HEK293 (cell line): ENCODE measurements at regions not wholly inside any gene's neighbourhood (a gene's known extent, or its start where the extent isn't known, plus 50 kb on each side); places are given as distances from the start of the nearest gene placed in this dataset.

Experiments used
- SP3 ChIP-seq: fragments of 450-650 bp; formaldehyde crosslinking; IDR thresholded peaks from 2 replicates; pipeline ENCODE4 v1.5.1; 2016; ENCODE audit warnings: missing biosample characterization, missing genetic modification characterization
- ZFP37 ChIP-seq: fragments of 450-650 bp; formaldehyde crosslinking; IDR thresholded peaks from 2 replicates; pipeline ENCODE4 v1.5.1; 2016; ENCODE audit warnings: missing biosample characterization, missing genetic modification characterization
- ZNF266 ChIP-seq: fragments of 450-650 bp; formaldehyde crosslinking; IDR thresholded peaks from 2 replicates; pipeline ENCODE4 v1.5.1; 2016; ENCODE audit warnings: missing biosample characterization, missing genetic modification characterization, low read depth
- TF ChIP-seq, protein P1 (sequence below): fragments of 450-650 bp; formaldehyde crosslinking; IDR thresholded peaks from 2 replicates; pipeline ENCODE4 v1.5.1; 2016; ENCODE audit warnings: missing biosample characterization, missing genetic modification characterization
- TF ChIP-seq, protein P2 (sequence below): fragments of 450-650 bp; formaldehyde crosslinking; IDR thresholded peaks from 2 replicates; pipeline ENCODE4 v1.5.1; 2016; ENCODE audit warnings: missing biosample characterization, missing genetic modification characterization
- TF ChIP-seq, protein P3 (sequence below): fragments of 450-650 bp; formaldehyde crosslinking; IDR thresholded peaks from 2 replicates; pipeline ENCODE4 v1.5.1; 2017; ENCODE audit warnings: missing biosample characterization, missing genetic modification characterization

DNA sequence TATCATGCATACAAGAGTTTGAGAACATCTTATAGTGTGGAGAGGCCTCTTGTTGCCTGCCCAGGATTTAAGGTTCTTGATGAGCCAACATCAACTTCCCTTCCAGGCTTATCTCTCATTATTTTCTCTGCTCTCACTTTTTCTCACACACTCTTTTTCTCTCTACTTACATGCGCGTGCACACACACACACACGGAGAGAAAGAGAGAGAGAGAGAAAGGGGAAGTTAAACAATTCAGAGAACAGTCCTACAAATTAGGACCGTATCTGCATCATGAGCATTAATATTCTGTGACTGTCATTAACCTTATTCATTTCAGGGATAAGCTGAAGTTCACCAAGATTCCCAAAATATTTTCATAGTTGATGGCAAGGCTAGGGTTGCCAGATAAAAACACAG lies 269.0 kb downstream of the ZNF621 start:
- TF ChIP-seq, protein P1, sequence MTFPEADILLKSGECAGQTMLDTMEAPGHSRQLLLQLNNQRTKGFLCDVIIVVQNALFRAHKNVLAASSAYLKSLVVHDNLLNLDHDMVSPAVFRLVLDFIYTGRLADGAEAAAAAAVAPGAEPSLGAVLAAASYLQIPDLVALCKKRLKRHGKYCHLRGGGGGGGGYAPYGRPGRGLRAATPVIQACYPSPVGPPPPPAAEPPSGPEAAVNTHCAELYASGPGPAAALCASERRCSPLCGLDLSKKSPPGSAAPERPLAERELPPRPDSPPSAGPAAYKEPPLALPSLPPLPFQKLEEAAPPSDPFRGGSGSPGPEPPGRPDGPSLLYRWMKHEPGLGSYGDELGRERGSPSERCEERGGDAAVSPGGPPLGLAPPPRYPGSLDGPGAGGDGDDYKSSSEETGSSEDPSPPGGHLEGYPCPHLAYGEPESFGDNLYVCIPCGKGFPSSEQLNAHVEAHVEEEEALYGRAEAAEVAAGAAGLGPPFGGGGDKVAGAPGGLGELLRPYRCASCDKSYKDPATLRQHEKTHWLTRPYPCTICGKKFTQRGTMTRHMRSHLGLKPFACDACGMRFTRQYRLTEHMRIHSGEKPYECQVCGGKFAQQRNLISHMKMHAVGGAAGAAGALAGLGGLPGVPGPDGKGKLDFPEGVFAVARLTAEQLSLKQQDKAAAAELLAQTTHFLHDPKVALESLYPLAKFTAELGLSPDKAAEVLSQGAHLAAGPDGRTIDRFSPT (tag by site-specific recombination) = no peak
- TF ChIP-seq, protein P2, sequence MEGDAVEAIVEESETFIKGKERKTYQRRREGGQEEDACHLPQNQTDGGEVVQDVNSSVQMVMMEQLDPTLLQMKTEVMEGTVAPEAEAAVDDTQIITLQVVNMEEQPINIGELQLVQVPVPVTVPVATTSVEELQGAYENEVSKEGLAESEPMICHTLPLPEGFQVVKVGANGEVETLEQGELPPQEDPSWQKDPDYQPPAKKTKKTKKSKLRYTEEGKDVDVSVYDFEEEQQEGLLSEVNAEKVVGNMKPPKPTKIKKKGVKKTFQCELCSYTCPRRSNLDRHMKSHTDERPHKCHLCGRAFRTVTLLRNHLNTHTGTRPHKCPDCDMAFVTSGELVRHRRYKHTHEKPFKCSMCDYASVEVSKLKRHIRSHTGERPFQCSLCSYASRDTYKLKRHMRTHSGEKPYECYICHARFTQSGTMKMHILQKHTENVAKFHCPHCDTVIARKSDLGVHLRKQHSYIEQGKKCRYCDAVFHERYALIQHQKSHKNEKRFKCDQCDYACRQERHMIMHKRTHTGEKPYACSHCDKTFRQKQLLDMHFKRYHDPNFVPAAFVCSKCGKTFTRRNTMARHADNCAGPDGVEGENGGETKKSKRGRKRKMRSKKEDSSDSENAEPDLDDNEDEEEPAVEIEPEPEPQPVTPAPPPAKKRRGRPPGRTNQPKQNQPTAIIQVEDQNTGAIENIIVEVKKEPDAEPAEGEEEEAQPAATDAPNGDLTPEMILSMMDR (tag by site-specific recombination) = no peak
- TF ChIP-seq, protein P3, sequence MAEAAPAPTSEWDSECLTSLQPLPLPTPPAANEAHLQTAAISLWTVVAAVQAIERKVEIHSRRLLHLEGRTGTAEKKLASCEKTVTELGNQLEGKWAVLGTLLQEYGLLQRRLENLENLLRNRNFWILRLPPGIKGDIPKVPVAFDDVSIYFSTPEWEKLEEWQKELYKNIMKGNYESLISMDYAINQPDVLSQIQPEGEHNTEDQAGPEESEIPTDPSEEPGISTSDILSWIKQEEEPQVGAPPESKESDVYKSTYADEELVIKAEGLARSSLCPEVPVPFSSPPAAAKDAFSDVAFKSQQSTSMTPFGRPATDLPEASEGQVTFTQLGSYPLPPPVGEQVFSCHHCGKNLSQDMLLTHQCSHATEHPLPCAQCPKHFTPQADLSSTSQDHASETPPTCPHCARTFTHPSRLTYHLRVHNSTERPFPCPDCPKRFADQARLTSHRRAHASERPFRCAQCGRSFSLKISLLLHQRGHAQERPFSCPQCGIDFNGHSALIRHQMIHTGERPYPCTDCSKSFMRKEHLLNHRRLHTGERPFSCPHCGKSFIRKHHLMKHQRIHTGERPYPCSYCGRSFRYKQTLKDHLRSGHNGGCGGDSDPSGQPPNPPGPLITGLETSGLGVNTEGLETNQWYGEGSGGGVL = no peak
- TF ChIP-seq ZFP37 (tag by site-specific recombination) (no peak), ZNF266 (tag by site-specific recombination) (no peak), SP3 (tag by site-specific recombination) (no peak)
